8988T (cell line): ENCODE measurements at regions not wholly inside any gene's neighbourhood (a gene's known extent, or its start where the extent isn't known, plus 50 kb on each side); places are given as distances from the start of the nearest gene placed in this dataset.

Experiments used
- DNase-seq: peaks from one replicate; pipeline ENCODE4 v3.0.0; 2011

GRCh38 chr10:78980354-78980753, 88.4 kb upstream of the ZMIZ1 start:
- no peak for DNase-seq

DNA sequence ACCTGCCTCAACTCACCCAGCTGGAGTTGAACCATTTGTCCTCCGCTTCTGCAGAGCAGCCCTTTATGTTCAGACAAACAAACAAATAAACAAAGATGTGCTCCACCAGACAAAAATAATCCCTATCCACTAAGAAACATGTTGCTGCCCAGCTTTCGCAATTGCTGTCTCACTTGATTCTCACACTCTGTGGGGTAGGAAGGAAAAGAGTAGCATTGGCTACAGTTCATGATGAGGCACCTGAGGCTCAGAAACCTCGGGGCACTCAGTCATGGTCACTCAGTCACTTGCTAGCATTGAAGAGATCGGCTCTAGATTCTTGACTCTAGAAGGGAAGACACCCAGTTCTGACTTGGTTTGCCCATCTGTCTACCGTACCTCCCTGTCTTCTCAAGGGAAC, 88.0 kb upstream of the ZMIZ1 start:
- DNase-seq: no peak

- no peak for DNase-seq
Observed at GRCh38 chr10:78981257-78981969, 87.4 kb upstream of the ZMIZ1 start.

DNA sequence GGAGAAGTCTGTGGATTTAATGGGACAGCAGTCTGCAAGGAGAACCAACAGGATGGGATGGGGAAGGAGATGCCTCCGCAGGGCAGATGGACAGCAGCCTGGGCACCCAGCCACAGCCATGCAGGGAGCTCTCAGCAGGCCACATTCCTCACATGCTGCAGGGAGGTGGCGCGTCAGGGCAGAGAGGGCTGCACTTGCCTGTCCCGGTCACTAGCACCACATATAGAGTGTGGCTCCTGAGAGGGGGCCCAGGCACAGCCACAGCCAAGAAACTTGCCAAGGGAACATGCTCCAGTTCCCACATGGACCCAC, 86.8 kb upstream of the ZMIZ1 start:
- DNase-seq: no peak

DNA sequence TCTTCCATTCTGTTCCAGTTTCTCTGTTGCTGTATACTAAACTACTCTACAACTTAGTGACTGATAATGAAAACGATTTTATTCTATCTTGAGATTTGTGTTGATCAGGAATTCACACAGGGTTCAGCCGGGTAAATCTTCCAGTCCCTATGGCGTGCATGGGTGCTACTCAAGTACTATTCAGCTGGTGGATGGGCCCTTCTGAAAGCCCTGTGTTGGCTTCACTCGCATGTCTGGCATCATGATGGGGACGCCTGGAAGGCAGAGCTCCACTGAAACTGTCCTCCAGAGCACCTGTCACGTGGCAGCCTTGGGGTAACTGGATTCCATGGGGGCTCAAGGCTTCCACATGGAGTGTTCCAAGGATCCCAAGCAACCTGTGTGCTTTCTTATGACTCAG, 86.0 kb upstream of the ZMIZ1 start:
- DNase-seq: no peak

GRCh38 chr10:78983608-78984007, 85.2 kb upstream of the ZMIZ1 start:
- no peak for DNase-seq

- DNase-seq: no peak
Observed at GRCh38 chr10:78985973-78986818, 82.6 kb upstream of the ZMIZ1 start.

- no peak for DNase-seq
Observed at GRCh38 chr10:78991187-78991586, 77.6 kb upstream of the ZMIZ1 start.

- no peak for DNase-seq
Observed at GRCh38 chr10:78992333-78992732, 76.4 kb upstream of the ZMIZ1 start.

- DNase-seq: no peak
Observed at GRCh38 chr10:78993261-78993945, 75.4 kb upstream of the ZMIZ1 start.

DNA sequence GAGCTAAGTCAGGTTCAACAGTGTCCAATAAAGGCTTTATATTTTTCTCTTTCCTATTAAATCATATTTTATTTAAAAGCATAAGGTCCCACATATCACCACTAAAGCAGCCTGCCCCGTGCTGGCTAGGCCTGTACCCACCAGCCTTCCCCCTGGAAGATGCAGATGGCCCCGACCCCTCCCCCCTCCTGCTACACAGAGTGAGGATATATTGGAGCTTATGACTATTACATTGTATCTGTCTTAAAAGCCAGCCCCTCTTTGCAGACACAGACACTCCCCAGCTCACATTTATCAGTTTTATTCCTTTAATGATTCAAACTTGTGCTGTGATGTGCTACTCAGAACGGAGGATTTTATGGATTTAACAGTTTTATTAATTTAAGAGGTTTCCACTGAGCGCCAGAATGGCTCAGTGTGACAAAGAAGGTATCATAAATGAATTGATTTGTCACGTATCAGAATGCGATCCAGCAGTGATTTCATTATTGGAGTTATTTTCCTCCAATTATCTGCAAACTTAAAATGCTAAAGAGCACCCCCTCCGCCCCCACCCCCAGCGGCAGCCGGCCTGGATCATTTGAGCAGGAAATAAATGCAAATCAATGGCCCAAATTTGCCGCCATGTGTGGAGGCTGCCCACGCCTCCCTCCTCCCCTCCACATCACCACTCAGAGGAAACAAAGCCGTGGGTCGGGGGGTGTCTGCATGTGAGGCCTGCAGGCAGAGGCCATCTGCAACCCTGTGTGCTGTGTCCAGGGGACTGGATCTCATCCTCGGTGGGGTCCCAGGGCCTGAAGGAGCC, 72.6 kb upstream of the ZMIZ1 start:
- no peak for DNase-seq

GRCh38 chr10:78996792-78997129, 72.0 kb upstream of the ZMIZ1 start:
- DNase-seq: no peak

- no peak for DNase-seq
Observed at GRCh38 chr10:78997635-78998618, 70.8 kb upstream of the ZMIZ1 start.

GRCh38 chr10:79001082-79001885, 67.5 kb upstream of the ZMIZ1 start:
- no peak for DNase-seq

DNA sequence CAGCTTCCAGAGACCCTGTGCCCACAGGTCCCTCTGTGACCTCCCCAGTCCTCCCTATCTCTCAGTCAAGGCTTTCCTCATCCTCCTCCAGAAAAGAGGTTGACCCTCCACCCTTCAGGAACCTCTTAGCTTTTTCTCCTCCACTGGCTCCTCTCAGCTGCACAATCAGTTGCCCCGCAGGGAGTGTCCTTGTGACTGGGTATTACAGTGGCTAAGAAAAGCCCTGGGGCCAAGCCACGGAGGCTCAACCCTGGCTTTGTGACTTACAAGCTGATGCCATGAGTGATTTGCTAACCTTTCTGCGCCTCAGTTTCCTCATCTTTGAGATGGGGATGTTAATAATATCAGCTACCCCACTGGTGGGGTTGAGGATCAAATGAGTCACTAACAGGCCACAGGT, 66.4 kb upstream of the ZMIZ1 start:
- no peak for DNase-seq

DNA sequence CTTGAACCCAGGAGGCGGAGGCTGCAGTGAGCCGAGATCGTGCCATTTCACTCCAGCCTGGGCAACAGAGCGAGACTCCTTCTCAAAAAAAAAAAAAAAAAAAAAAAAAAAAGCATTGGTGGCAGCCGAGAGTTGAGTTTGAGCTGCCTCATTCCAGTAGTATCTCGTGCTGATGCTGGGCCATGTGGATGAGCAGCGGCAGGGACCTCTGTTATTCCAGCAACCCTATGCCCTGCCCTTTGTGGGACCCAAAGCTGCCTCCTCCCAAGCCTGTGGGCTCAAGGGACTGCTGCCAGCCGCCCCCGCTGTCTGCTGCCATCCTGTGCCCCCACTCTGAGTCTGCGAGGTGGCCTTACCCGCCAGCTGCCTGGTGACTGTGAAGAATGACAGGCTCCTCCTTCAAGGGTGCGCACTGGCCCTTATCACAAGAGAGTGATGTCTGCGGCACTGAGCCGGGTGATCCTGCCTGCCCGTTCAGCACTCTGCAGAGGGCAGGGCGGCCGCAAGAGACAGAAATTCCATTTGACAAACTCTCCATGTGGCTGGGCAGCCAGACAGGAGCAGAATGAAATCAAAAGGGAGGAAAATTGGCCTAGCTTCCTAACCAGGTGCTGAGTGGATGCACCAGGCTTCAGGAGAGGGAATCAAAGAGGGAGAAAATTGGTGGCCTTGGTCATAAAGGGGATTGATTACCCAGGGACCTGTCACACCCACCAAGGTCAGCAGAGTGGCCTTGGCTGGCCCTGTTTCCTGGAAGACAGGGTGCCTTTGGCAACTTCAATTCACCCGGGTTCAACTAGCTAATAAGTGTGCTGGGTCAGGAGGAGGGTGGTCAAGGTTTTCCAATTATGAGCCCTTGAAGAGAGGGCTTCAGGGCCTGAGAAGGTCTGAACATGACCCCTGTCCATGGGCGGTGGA, 65.3 kb upstream of the ZMIZ1 start:
- DNase-seq: no peak

DNA sequence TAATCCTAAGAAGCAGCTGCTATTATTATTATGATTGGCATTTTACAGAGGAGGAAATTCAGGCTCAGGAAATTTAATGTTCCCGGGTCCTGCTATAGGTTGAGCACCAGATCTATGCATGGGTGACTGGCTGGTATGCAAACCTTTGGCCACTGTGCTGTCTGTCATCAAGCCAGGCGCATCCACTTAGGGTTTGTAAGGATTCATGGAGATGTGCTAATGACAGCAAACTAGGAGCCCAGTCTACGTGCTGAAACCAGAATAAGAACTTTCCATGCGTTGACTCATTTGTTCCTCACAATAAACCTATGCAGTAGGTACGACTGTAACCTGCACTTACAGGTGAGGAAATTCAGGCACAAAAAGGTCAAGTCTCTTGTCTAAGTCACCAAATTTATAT, 64.5 kb upstream of the ZMIZ1 start:
- no peak for DNase-seq

- no peak for DNase-seq
Observed at GRCh38 chr10:79005126-79005810, 63.5 kb upstream of the ZMIZ1 start.

- DNase-seq: no peak
Observed at GRCh38 chr10:79007018-79007417, 61.7 kb upstream of the ZMIZ1 start.
